H54 (cell line): ENCODE measurements at regions not wholly inside any gene's neighbourhood (a gene's known extent, or its start where the extent isn't known, plus 50 kb on each side); places are given as distances from the start of the nearest gene placed in this dataset.

Experiments
- DNase-seq: peaks from one replicate; pipeline ENCODE4 v3.0.0; 2011; ENCODE audit warnings: low spot score, mixed read lengths; ENCODE audit not compliant: insufficient read length
- FAIRE-seq: peaks from 3 replicates; lab custom pipeline; 2011; peaks lifted over from hg19 to GRCh38; lab: Jason Lieb, UNC
- POLR2A ChIP-seq: IDR thresholded peaks from 2 replicates; pipeline ENCODE4 v1.6.1; 2011; ENCODE audit warnings: low read depth, mild to moderate bottlenecking, low read length

GRCh38 chr13:73242515-73243015, 183.8 kb downstream of the KLF5 start:
- TF ChIP-seq POLR2A, result no peak
- no peak for DNase-seq
- no peak for FAIRE-seq

- no peak for TF ChIP-seq POLR2A
- FAIRE-seq, result no peak
- no peak for DNase-seq
Measured at GRCh38 chr13:73240193-73240592, 181.4 kb downstream of the KLF5 start.

- TF ChIP-seq POLR2A, result no peak
- FAIRE-seq, result no peak
- DNase-seq, result no peak
Measured at GRCh38 chr13:73235385-73235784, 176.6 kb downstream of the KLF5 start.

GRCh38 chr13:73231471-73231870, 172.7 kb downstream of the KLF5 start:
- FAIRE-seq (no peak), DNase-seq (no peak)
- no peak for TF ChIP-seq POLR2A

- DNase-seq (no peak), FAIRE-seq (no peak)
- TF ChIP-seq POLR2A, result no peak
Measured at GRCh38 chr13:73230716-73231115, 171.9 kb downstream of the KLF5 start.

GRCh38 chr13:73228546-73228945, 169.7 kb downstream of the KLF5 start:
- FAIRE-seq, result no peak
- TF ChIP-seq POLR2A, result no peak
- no peak for DNase-seq

- FAIRE-seq (no peak), DNase-seq (no peak)
- no peak for TF ChIP-seq POLR2A
Measured at GRCh38 chr13:73225990-73226389, 167.2 kb downstream of the KLF5 start.

GRCh38 chr13:73224703-73225102, 165.9 kb downstream of the KLF5 start:
- FAIRE-seq, result no peak
- DNase-seq, result no peak
- TF ChIP-seq POLR2A, result no peak

GRCh38 chr13:73223372-73223781, 164.6 kb downstream of the KLF5 start:
- no peak for FAIRE-seq
- DNase-seq, result no peak
- no peak for TF ChIP-seq POLR2A

- no peak for FAIRE-seq
- DNase-seq, result no peak
- TF ChIP-seq POLR2A, result no peak
Measured at GRCh38 chr13:73222627-73223305, 164.0 kb downstream of the KLF5 start.

GRCh38 chr13:73220966-73221720, 162.3 kb downstream of the KLF5 start:
- FAIRE-seq (no peak), DNase-seq (no peak)

GRCh38 chr13:73218181-73218580, 159.4 kb downstream of the KLF5 start:
- no peak for TF ChIP-seq POLR2A
- DNase-seq, result no peak
- FAIRE-seq, result no peak

More at GRCh38 chr13:73220966-73221720, 162.3 kb downstream of the KLF5 start:
- no peak for TF ChIP-seq POLR2A

GRCh38 chr13:73216381-73216831, 157.6 kb downstream of the KLF5 start:
- no peak for TF ChIP-seq POLR2A
- no peak for DNase-seq
- FAIRE-seq, result no peak

- DNase-seq (no peak), FAIRE-seq (no peak)
- TF ChIP-seq POLR2A, result no peak
Measured at GRCh38 chr13:73215823-73216222, 157.0 kb downstream of the KLF5 start.
